KMS-11 (cell line): ENCODE measurements at regions not wholly inside any gene's neighbourhood (a gene's known extent, or its start where the extent isn't known, plus 50 kb on each side); places are given as distances from the start of the nearest gene placed in this dataset.

Source experiments
- H2AFZ ChIP-seq: fragments of 200-600 bp; sonication (generic); 2 replicates; pipeline ENCODE4 v1.6.1; 2016; ENCODE audit warnings: antibody characterized with exemption, mixed run types, low read depth
- H3K27ac ChIP-seq: fragments of 200-600 bp; sonication (generic); 2 replicates; pipeline ENCODE4 v1.6.1; 2016; ENCODE audit warnings: mild to moderate bottlenecking, mixed run types
- H3K27me3 ChIP-seq: fragments of 200-600 bp; sonication (generic); 2 replicates; pipeline ENCODE4 v1.6.1; 2017; ENCODE audit warnings: mild to moderate bottlenecking, low read depth, mixed run types, moderate library complexity; ENCODE audit not compliant: insufficient read depth
- H3K36me3 ChIP-seq: fragments of 200-600 bp; sonication (generic); 2 replicates; pipeline ENCODE4 v1.6.1; 2017; ENCODE audit warnings: mild to moderate bottlenecking, mixed run types; ENCODE audit not compliant: insufficient read depth
- H3K4me1 ChIP-seq: fragments of 200-600 bp; sonication (generic); 2 replicates; pipeline ENCODE4 v1.6.1; 2016; ENCODE audit warnings: mild to moderate bottlenecking, low read depth, mixed run types; ENCODE audit not compliant: poor library complexity, severe bottlenecking
- H3K4me2 ChIP-seq: fragments of 200-600 bp; sonication (generic); 2 replicates; pipeline ENCODE4 v1.7.0; 2016; ENCODE audit warnings: mild to moderate bottlenecking, mixed run types
- H3K4me3 ChIP-seq: fragments of 200-600 bp; sonication (generic); IDR thresholded peaks from 2 replicates; pipeline ENCODE4 v1.6.1; 2017; ENCODE audit warnings: low read depth, low read length, mixed read lengths; ENCODE audit not compliant: insufficient read depth
- H3K79me2 ChIP-seq: fragments of 200-600 bp; sonication (generic); 2 replicates; pipeline ENCODE4 v1.6.1; 2016; ENCODE audit warnings: low read depth, mixed run types; ENCODE audit not compliant: insufficient read depth
- H3K9ac ChIP-seq: fragments of 200-600 bp; sonication (generic); 2 replicates; pipeline ENCODE4 v1.6.1; 2016; ENCODE audit warnings: mild to moderate bottlenecking, mixed run types
- H4K20me1 ChIP-seq: fragments of 200-600 bp; sonication (generic); 2 replicates; pipeline ENCODE4 v1.6.1; 2016; ENCODE audit warnings: mild to moderate bottlenecking, mixed run types; ENCODE audit not compliant: insufficient read depth
- CTCF ChIP-seq: fragments of 200-600 bp; sonication (generic); conservative IDR thresholded peaks from 2 replicates; pipeline ENCODE4 v1.6.1; 2017; ENCODE audit warnings: low read depth, mild to moderate bottlenecking, antibody characterized with exemption, low read length, moderate library complexity, mixed read lengths

DNA sequence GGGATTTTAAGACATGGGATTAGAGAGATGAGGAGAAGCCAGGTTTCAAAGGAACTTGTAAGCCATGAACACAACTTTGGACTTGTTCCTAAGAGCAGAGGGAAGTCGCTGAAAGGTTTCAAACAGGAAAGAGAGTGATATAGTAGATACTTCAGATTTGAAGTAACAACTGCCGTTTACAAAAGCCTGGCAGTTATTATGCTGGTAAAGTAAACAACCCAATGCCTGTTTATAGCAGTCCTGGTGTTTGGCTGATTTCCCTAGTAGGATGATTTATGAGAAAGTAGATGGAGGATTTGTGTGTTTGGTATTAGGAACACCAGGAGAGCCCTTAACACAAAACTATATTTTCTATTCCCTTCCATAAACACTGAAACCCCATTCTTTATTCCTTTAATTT is 285.7 kb downstream of the RMST start:
- H2AFZ ChIP-seq: no peak overlapping the region
- H3K4me2 ChIP-seq: no peak overlapping the region
- peaks cover 37% of the 10 kb centered on the region for H3K4me1 ChIP-seq
- no peak for TF ChIP-seq CTCF
- H3K27ac ChIP-seq: no peak overlapping the region
- H4K20me1 ChIP-seq: no peaks in the 10 kb centered on the region
- H3K79me2 ChIP-seq: no peaks in the 10 kb centered on the region
- no peaks in the 10 kb centered on the region for H3K27me3 ChIP-seq
- H3K36me3 ChIP-seq: no peaks in the 10 kb centered on the region
- H3K9ac ChIP-seq: no peak overlapping the region
- H3K4me3 ChIP-seq: no peak overlapping the region

- H3K79me2 ChIP-seq: no peaks in the 10 kb centered on the region
- H3K4me1 ChIP-seq: peaks cover 57% of the 10 kb centered on the region
- 0 out of 2 replicates have a peak overlapping the region, but pooled peaks have one; percentile 89 for H3K4me2 ChIP-seq
- no peaks in the 10 kb centered on the region for H4K20me1 ChIP-seq
- H2AFZ ChIP-seq: no peak overlapping the region
- TF ChIP-seq CTCF: no peak
- H3K4me3 ChIP-seq: no peak overlapping the region
- H3K36me3 ChIP-seq: no peaks in the 10 kb centered on the region
- no peaks in the 10 kb centered on the region for H3K27me3 ChIP-seq
- H3K9ac ChIP-seq: no peak overlapping the region
- 0 out of 2 replicates have a peak overlapping the region, but pooled peaks have one; percentile 11 for H3K27ac ChIP-seq
Measured at GRCh38 chr12:97751704-97752103, 289.1 kb downstream of the RMST start.

DNA sequence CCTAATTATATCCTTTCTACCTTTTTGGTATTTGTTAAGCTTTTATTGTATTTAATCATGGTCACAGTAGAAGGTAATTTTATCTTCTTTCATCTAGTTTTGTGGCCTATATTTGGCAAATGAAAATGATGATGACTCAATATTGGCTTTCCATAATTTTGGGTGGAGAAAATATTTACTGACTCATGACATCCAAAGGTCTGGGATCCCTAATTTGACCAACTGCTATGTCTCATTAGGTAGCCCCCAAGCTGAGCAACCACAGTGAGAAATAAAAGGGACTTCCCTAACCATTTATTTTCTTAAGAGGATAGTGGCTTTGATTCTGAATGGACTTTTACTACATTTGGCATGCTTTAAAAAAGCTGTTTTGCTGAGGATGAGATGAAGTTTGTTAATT is 289.5 kb downstream of the RMST start:
- Histone ChIP-seq H3K4me3 (no peak overlapping the region), H3K27ac (peak overlapping the region; percentile 11), H3K36me3 (no peaks in the 10 kb centered on the region), H2AFZ (peak overlapping the region; percentile 14; the same call in 1 of the 2 replicates), H3K9ac (no peak overlapping the region), H3K27me3 (no peaks in the 10 kb centered on the region), H3K4me1 (peaks cover 60% of the 10 kb centered on the region), H3K4me2 (peak overlapping the region; percentile 89; the same call in 1 of the 2 replicates), H4K20me1 (no peaks in the 10 kb centered on the region), H3K79me2 (no peaks in the 10 kb centered on the region)
- no peak for TF ChIP-seq CTCF

DNA sequence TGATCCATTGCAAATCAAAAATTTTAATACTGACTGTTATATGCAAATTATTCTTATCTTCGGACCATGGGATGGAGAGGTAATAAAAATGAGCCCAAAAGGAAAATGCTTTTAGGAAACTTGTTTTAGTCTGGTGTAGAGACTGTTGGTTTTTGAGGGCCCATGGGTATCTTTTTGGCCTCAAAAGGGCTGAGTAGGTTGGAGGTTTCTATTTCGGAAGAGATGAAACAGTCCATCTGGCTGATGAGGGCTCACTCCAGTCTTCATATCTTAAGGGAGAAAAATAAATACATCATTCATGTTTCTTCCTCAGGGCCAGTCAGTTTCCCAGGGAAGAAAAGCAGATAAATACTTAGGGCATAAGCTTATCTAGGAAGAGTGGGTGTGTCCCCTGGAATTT is 290.7 kb downstream of the RMST start:
- no peak for TF ChIP-seq CTCF
- H3K4me3 ChIP-seq: no peak overlapping the region

More for the DNA sequence above, 290.7 kb downstream of the RMST start:
- Histone ChIP-seq H3K36me3 (no peaks in the 10 kb centered on the region), H3K27me3 (no peaks in the 10 kb centered on the region), H3K4me2 (peak overlapping the region; percentile 89; the same call in 1 of the 2 replicates), H3K4me1 (peaks cover 72% of the 10 kb centered on the region), H2AFZ (no peak overlapping the region), H4K20me1 (no peaks in the 10 kb centered on the region), H3K27ac (peak overlapping the region; percentile 11; the same call in 1 of the 2 replicates), H3K9ac (no peak overlapping the region), H3K79me2 (no peaks in the 10 kb centered on the region)
